ENCODE measurements at regions not wholly inside any gene's neighbourhood (a gene's known extent, or its start where the extent isn't known, plus 50 kb on each side); places are given as distances from the start of the nearest gene placed in this dataset.

- no peak for TF ChIP-seq EGR1 (IDR thresholded peaks at IDR 0.05; ENCODE audit: borderline replicate concordance, low read depth, low read length)
- no peak for TF ChIP-seq EZH2 (IDR thresholded peaks at IDR 0.05; ENCODE audit: low read depth, low read length, severe bottlenecking)
- TF ChIP-seq CTCF (IDR thresholded peaks at IDR 0.05; ENCODE audit: control extremely low read depth in 1 of 3, insufficient read depth in 1 of 3, low read depth in 1 of 3, low read length in 3 of 3): no peak
- TF ChIP-seq E2F6 (IDR thresholded peaks at IDR 0.05): no peak
- TF ChIP-seq NRF1 (IDR thresholded peaks at IDR 0.05; ENCODE audit: low read depth, low read length): no peak
- TF ChIP-seq TAF1 (IDR thresholded peaks at IDR 0.05; ENCODE audit: low read depth, low read length): no peak
- TF ChIP-seq BRCA1 (IDR thresholded peaks at IDR 0.05; ENCODE audit: low read depth, low read length): no peak
These were observed 165.5 kb downstream of the PLPPR4 start for GRCh38 chr1:99429754-99430153.
